ENCODE measurements at regions not wholly inside any gene's neighbourhood (a gene's known extent, or its start where the extent isn't known, plus 50 kb on each side); places are given as distances from the start of the nearest gene placed in this dataset.

DNA sequence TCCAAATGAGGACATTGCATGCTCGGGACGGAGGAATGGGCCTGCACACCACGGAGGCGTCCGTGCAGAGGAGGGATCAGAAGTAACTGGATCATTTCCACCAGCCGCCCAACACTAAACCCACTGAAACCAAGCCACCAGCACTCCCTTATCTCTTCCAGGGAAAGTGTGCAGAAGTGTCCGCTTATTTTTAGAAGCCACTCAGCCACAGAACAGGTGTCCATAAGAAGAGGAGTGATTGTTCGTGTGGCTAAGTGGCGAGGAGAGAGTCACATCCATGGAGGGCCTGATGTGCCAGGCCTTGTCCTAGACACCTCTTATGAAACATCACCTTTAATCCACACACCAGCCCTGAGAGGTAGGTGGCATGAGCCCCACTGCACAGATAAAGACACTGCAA, 407.9 kb upstream of the NPVF start:
- DNase-seq (ENCODE audit: low spot score), result no peak

DNA sequence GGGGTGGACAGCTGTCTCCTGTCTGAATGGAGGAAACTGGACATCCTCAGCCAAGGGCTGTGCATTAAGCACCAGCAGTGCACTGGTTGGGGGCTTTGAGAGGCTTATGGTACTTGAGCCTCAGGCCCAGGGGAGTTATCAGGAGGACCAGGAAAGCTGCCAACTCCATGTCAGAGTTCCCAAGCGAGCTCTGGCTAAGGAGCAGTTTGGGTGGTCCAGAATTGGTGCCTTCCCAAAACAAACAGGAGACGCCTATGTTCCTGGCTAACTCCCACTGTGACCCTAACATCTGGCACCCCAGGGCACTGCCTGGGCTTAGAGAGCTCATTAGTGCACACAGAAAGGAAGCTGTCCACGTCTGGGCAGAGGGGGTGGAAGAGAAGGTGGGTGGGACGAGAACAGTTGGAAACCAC, 408.6 kb upstream of the NPVF start:
- no peak for DNase-seq (ENCODE audit: low spot score)

DNA sequence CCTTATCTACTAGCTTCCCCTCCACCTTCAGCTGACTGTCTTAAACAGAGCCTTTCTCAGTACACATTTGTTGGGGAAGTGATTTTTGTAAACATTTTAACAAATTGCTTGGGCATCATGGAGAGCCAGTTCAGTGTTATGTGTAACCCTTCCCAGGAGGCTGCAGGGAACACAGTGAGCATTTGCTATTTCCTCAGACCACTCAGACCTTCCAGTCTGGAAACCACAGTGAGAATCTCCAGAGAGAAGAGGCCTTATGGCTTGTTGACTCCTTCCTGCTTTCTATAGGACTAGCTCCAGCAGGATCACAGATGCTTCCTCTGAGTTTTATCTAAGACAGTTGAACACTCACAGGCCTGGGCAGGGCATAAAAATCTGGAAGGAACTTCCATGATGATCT, 409.8 kb upstream of the NPVF start:
- no peak for DNase-seq (ENCODE audit: low spot score)

DNA sequence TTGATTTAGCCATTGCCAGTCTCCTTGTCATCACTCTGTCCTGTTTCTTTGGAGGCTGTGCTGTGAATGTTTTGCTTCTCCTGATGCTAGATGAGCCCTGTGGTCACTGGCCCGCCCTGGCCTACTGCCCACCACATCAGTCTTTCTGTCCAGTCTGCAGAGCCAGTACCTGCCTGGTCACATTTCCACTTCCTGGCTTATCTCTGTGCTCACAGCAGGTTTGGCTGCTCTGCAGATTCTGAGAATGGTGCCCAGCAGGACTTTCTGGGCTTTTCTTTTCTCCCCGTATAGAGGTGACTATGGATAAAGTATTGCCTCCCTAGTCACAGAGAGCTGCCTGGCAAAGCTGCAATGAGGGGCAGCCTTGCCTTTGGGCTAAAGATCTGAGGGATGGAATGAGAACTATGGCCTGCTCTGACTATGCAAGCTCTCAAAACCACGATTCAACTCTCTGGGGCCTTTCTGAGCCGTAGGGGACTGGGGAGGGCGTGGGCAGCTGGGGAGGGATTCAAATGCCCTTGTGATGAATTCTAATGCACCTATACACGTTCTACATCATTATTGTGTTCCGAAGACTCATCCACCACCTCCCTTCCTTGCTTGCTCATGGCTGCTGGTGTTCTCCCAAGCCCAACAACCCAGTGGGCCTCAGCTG, 410.4 kb upstream of the NPVF start:
- no peak for DNase-seq (ENCODE audit: low spot score)

DNA sequence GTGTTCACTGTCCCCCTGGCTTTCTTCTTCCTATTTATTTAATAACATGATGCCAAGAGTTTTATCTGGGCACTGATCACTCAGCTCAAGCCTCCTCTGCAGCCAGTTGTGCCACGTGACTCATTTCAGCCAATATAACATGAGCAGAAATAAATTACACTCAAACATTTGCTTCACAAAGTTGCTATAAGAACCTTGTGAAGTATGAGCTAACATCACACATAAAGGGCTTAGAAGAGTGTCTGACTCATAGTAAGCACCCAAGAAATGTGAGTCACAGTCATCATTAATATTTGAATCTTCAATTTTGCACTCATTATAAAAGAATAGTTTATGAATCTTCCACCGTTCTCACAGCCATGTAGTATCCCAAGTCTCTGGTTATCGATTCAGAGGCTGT, 414.6 kb upstream of the NPVF start:
- no peak for DNase-seq (ENCODE audit: low spot score)

DNA sequence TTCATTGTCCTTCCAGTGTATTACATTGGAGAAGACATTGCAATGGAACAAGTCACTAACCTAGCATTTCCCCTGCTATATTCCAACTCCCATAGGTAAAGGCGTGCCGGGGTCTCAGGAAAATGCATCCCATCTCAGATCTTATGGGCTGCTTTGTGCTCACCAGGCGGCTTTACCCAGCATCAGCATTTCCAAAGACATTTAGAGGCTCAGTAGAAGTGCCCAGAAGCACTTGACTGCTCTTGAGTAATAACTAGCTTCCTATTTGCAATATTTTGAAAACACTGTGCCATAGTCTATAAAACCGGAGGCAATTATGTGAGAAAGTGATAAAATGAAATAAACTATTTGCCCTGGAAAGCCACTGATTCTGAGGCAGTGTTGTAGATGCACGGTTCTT, 415.0 kb upstream of the NPVF start:
- DNase-seq (ENCODE audit: low spot score), result no peak

DNA sequence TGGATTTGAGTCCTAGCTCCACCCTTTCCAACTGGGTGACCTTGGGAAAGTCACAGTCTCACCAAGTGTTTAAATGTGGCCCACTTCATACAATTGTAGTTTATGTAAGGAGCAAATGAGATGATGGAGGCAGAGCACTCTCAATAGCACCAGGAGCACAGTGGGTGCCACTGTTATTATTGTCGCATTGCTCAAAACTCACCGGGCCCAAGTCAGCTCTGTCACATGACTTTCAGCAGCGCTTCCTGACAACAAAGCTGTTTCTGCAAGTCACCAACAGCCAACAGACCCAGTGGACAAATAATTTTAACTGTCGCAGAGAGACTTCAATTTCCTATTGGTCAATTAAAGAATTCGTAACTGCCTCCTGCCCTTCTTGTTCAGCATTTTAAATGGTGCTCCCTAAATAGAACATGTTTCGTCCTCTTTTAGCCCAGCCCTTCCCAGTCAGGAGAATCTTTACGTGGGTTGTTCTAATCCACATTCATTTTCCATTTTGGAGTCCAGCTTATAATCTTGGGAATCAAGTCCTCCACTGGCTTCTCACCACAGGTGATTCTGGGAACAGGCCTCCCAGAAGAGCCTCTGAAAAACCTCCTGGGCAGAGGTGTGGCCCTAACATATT, 415.6 kb upstream of the NPVF start:
- DNase-seq (ENCODE audit: low spot score), result no peak

DNA sequence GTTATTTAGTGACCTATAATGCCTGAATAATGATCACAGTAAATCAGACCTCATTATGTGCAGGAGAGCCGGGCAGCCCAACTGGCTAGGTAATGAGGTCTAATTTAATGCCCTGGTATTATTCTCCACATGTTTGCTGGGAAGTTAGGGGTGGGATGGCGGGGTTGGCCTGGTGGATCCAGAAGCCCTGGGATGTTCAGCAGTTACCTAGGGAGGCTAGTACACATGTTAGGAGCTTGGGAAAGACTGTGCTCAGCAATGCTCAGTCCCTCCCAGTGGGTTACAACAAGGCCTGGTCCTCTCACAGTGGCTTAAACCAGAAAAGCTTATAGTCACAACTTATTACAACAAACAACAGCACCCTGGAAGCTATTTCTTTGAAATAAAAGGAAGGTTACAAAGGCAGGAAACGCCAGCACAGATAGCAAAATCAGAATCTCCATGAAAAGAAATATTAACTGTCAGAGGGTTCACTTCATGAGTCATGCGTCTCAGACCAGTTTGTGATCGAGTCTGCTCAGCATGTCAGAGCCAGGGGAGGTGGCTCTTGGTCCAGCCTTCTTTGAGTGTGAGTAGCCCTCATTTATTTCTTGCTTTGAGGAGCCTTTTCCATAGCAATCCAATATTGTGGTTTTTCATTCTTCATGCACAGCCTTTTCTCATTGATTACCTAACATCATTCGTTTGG, 418.6 kb upstream of the NPVF start:
- no peak for DNase-seq (ENCODE audit: low spot score)

DNA sequence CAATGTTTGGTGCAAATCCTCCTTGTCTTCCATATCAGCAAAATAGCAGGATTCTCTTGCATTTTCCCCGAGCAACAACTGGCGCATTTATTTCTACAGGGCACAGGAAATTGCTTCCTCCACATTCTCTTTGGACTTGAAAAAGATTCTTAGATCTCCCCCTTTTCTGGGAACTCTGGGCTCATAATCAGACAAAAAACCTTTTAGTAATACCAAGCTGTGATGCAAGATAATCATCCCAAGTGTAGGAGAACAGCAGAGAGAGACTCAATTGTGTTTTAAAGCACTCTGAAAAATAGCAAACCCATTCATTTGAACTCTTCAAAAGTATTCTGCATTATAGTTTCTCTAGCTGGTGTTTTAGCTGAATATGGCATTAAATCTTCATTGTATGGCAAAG, 419.6 kb upstream of the NPVF start:
- DNase-seq (ENCODE audit: low spot score), result no peak

DNA sequence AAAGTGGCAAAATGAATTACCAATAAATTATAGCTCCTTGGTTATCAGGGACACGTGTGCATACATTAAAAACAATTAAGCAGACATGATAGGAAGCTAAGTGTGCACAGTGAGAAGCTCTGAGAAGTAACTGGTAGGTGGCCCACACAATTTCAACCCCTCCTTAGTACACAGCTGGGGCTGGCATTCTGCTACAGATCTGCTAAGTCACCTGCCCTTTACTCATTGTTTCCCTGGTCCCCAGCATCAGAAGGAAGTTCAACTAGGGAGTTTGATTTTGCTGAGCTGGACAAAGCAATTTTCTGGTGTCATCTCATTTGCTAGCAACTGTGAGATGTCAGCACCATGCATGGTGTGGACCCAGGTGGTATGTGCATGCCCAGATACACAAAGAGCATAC, 424.1 kb upstream of the NPVF start:
- DNase-seq (ENCODE audit: low spot score), result no peak

DNA sequence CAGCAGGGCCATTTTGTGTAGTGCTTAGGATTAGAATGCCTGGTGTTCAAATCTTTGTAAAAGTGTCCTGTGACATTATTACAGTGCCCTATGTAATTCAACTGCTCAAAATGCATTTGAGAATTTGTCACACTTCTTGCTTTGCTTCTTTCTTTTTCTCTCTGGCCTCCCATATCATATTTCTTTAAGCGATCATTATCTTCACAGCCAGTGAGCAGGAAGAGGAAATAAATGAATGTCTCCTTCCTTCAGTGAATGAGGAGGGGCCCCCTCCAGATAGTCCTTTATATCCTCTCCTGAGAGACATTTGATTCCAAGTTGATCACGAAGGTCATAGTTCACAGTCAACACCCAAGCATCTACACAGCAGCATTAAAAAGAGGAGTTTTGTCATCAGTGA, 425.1 kb upstream of the NPVF start:
- DNase-seq (ENCODE audit: low spot score), result no peak

DNA sequence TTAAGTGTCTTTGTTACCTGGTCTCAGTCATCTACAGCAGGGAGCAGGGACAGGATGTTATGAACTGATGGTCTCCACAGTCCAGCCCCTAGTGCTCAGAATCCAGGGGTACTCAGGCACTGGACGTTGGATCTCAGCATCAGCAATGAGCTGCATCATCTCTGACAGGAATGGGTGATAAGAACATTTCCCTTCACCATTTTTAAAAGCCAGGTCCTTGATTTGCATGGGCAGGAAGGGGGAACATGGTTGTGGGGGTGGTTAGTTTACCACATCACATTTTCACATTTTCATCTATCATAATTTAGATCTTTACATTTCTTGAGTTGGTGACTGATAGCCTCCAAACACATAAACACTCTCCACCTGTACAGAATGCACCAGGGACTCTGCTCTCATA, 427.8 kb upstream of the NPVF start:
- no peak for DNase-seq (ENCODE audit: low spot score)

DNA sequence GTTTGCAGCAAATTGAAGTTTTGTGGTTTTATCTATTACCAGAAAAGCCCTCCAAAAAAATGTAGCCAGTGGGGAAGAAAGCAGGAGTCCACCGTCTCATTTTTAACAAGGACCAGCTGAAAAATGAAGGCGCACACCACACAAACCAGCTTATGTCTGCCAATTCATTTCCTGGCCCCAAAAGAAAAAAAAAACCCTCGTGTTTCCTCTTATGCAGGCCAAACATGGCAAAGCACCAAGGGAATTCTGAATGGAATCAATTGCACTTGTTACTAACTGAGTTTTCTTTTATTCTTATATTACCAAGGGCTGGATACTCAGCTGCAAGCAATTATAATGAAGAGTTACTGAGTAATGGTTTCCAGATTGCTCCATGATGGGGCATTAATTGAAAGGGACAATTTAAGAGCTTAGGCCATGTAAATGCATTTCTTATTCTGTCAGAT, 428.3 kb upstream of the NPVF start:
- no peak for DNase-seq (ENCODE audit: low spot score)

DNA sequence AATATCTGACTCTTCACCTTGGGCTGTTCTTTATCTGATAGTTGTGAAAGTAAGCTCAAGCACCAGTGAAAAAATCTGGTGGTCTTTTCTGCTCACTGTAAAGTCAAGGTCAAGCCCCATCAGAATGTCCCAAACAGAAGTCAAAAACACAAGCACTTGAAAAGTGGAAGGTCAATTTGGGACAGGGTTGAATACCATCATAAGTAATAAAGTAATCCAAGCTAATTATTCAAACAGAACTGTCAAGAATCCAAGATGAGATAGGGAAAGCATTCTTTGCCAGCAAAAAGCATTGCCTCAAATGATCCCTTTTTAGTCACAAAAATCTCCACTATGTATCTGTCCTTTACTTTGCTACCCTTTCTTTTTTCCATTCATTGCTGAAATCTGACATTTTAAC, 430.1 kb upstream of the NPVF start:
- DNase-seq (ENCODE audit: low spot score), result no peak

DNA sequence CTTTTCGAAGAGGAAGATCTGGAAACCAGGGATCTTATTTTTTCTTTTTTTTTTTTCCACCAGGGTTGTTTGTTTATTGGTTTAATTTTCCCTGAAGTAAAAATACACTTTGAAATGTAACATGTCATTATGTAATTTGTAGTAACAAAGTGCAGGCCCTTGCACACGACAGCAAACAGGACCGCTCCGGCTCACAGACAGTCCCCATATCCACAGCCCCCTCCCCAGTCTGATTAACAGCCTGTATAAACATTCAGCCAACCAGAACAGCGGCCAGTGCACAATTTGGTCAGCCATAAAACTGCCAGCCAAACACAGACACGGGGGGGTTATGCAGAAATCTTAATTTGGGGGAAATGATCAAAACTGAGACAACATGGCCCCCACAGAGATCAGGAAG, 431.6 kb upstream of the NPVF start:
- DNase-seq (ENCODE audit: low spot score), result no peak

DNA sequence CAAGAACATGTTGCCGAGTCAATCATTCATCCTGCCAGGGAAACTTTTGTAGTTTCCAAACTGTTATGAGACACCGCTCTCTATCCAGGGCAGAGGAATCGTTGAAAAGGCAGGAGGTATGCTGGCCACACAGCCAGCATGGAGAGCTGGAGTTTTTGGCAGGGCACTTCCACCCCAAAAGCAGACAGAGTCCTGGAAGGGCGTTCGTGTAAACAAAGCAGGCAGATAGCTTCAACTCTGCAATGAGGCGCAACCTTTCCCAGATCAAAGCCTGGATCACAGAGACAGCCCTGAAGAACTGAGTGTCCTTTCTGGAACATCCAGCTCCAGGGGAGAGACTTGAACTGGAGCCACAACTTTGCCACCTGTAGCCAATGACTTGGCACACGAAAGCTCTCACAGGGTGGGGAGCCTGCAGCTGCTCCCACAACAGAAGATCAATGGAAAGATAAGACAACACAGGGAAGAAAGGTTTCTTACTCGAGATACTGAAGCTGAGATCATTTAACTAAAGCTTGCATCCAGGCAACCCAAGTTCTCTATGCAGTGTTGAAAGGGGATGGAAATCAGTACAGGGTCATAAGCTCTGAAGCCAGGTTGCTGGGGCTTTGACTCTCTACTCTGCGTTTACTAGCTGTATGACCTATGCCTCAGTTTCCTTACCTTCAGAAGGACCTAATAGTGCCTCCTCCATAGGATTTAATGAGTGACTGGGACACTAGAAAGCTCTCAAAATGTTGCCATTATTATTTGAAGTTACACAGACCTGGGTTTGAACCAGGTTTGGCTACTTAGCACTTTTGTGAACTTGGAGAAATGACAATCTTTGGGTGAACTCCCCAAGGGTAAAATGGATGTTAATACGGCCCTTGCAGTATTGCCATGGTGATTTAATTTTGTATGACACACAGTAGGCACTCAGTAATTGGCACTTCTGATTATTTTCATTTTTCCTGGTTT, 434.8 kb upstream of the NPVF start:
- no peak for DNase-seq (ENCODE audit: low spot score)

DNA sequence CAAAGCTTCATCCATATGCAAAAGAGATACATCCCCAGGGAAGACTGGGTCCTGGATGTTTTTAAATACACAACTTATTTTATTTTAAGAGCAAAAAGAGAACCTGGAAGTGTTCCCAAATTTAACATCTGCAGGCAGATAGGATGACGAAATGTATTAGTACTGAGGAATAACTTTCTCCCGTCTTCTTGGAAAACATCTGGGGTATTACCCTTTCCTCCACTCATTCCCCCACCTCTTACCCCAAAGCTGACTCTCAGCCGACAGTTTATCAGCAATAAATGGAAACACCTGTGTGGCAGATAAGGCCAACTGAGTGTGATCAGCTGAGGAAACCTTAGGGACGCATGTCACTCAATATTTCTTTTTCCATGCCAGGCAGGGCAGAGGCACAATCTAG, 435.6 kb upstream of the NPVF start:
- no peak for DNase-seq (ENCODE audit: low spot score)

DNA sequence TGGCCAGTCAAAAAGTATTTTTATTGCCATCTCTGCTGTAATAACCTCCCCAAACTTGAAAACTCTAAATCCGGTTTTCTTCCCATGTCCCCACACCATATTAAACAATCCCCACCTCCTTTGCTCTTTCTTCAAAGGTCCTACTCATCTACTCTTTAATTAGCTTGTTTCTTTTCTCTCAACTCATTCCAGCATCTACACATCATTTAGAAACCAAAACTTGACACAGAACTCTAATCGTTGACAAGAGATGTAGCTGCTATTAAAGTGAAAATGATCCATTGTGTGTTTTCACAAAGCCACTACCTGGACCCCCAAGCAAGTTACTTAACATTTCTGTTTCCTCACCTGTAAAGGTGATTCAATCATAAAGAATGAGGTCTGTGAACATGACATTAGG, 436.3 kb upstream of the NPVF start:
- DNase-seq (ENCODE audit: low spot score), result no peak

DNA sequence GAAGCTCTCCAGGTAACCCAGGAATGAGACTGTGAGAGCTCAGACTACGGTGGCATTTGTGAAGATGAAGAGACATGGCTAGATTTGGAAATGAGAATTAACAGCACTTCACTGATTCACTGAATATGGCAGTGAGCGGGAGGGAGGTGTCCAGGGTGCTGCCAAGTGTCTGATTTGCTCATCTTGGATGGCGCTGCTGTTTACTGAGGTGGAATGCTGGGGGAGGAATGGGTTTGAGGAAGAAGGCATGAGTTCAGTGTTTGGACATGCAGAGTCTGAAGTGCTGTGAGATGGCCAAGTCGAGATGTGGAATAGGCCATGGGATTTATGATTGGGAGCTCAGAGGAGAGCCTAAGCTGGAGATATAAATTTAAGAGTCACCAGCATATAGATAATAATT, 437.1 kb upstream of the NPVF start:
- no peak for DNase-seq (ENCODE audit: low spot score)

DNA sequence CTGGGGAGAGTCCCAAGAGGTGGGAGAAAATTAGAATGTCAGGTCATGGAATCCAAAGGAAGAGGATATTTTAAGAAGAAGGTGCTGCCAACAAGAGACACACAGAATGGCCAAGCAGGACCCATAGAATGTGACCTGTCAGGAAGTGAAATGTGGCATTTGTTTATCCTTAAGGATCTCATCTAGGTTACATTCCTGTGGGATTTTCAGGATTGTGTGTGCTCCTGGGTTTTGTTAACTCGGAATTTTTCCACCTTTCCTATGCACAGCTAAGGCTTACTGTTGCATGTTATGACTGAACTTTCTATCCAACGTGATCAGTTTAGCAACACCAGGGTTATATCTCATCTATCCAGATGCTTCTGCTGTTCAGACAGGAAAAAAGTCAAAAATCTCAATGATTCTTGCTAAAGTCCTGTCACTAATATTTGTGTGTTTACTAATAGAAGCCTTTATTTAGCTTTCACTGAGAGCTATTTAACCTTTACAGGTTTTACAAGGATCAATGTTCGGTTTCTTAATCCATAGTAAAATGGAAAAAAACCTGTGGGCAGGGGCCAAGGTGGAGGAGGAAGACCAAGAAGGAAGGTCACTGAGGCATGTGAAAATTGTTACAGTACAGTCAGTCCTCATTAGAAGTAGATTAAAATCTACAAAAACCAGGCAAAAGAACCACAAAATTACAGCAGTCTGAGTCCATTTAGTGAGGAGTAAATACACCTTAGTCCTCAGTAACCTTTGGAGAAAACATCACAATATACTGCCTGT, 437.8 kb upstream of the NPVF start:
- no peak for DNase-seq (ENCODE audit: low spot score)

DNA sequence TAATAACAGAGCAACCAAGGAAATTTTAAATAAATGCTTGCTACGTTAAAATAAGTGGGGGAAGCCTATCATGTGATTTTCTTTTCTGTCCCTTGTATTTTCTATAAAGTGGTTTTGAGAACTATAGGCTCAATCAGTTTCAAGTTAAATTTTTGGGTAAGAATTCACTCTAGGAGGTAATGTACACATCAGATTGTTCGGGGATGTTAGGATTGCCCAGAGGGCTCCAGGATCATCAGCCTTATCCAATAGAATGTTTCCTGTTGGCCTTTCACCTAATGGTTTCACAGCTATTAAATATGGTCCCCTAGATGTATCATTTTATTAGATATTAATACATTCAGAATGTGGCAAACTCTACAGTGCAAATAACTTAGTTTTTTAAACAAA, 438.4 kb upstream of the NPVF start:
- no peak for DNase-seq (ENCODE audit: low spot score)

DNA sequence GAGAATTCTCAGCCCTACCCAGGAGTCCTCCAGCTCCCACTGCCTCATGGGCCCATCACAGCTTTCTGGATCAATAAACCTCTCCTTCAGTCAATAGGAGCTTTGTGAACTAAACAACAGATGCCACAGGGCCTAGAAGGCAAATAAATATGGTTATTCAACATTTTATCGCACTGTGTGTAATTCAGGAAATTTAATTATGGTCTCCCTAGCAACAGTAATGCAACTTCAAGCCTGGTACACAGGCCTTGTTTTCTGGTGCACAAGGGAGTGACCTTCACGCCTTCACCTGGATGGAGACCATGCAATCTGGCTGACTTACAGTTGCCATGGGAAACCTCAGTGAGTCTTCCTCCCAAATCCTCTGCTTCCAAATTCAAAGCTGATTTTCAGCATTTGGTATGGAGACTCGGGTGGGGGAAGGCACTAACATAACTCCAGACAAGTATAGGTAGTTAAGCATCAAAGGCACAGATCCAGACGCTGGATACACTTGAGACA, 441.0 kb upstream of the NPVF start:
- no peak for DNase-seq (ENCODE audit: low spot score)

Data from germinal center (tissue), 1 donor.